HUDEP-2 (cell line): ENCODE measurements at regions not wholly inside any gene's neighbourhood (a gene's known extent, or its start where the extent isn't known, plus 50 kb on each side); places are given as distances from the start of the nearest gene placed in this dataset.

ENCODE experiments used
- DNase-seq, 76 experiments: peaks; one replicate each; lab custom pipeline; 2025; ENCODE audit not compliant: unreplicated experiment in 76 of 76; lab: John Stamatoyannopoulos, UW

- no peak for DNase-seq
Observed at GRCh38 chr1:81358151-81358550, 442.6 kb upstream of the ADGRL2 start.

GRCh38 chr1:81351864-81352263 lies 448.9 kb upstream of the ADGRL2 start:
- DNase-seq = no peak

- no peak for DNase-seq
Observed at GRCh38 chr1:81349194-81349965, 451.4 kb upstream of the ADGRL2 start.

GRCh38 chr1:81345110-81345509 lies 455.6 kb upstream of the ADGRL2 start:
- no peak for DNase-seq

GRCh38 chr1:81340239-81340638 lies 460.5 kb upstream of the ADGRL2 start:
- no peak for DNase-seq

- DNase-seq = no peak
Observed at GRCh38 chr1:81337226-81337625, 463.5 kb upstream of the ADGRL2 start.

- no peak for DNase-seq
Observed at GRCh38 chr1:81335876-81336275, 464.9 kb upstream of the ADGRL2 start.

- DNase-seq = no peak
Observed at GRCh38 chr1:81330521-81330920, 470.2 kb upstream of the ADGRL2 start.

GRCh38 chr1:81330111-81330510 lies 470.6 kb upstream of the ADGRL2 start:
- DNase-seq = no peak

GRCh38 chr1:81329041-81329440 lies 471.7 kb upstream of the ADGRL2 start:
- no peak for DNase-seq

GRCh38 chr1:81327743-81328142 lies 473.0 kb upstream of the ADGRL2 start:
- DNase-seq = no peak

GRCh38 chr1:81327103-81327710 lies 473.5 kb upstream of the ADGRL2 start:
- no peak for DNase-seq

GRCh38 chr1:81326212-81326611 lies 474.5 kb upstream of the ADGRL2 start:
- no peak for DNase-seq

- no peak for DNase-seq
Observed at GRCh38 chr1:81325397-81325796, 475.3 kb upstream of the ADGRL2 start.

GRCh38 chr1:81323862-81324261 lies 476.9 kb upstream of the ADGRL2 start:
- no peak for DNase-seq

GRCh38 chr1:81317191-81317590 lies 483.5 kb upstream of the ADGRL2 start:
- no peak for DNase-seq

GRCh38 chr1:81314513-81315233 lies 486.1 kb upstream of the ADGRL2 start:
- DNase-seq = no peak

- no peak for DNase-seq
Observed at GRCh38 chr1:81313289-81313688, 487.4 kb upstream of the ADGRL2 start.

- no peak for DNase-seq
Observed at GRCh38 chr1:81312272-81312754, 488.4 kb upstream of the ADGRL2 start.

- no peak for DNase-seq
Observed at GRCh38 chr1:81310250-81310649, 490.5 kb upstream of the ADGRL2 start.

- no peak for DNase-seq
Observed at GRCh38 chr1:81308191-81308590, 492.5 kb upstream of the ADGRL2 start.

- no peak for DNase-seq
Observed at GRCh38 chr1:81307786-81308185, 492.9 kb upstream of the ADGRL2 start.
